ENCODE measurements at regions not wholly inside any gene's neighbourhood (a gene's known extent, or its start where the extent isn't known, plus 50 kb on each side); places are given as distances from the start of the nearest gene placed in this dataset.
"Not testable (repeated sequence)": the region's sequence is repeated elsewhere in the genome, so short reads cannot be mapped to it uniquely, and the experiment has no call there.

DNA sequence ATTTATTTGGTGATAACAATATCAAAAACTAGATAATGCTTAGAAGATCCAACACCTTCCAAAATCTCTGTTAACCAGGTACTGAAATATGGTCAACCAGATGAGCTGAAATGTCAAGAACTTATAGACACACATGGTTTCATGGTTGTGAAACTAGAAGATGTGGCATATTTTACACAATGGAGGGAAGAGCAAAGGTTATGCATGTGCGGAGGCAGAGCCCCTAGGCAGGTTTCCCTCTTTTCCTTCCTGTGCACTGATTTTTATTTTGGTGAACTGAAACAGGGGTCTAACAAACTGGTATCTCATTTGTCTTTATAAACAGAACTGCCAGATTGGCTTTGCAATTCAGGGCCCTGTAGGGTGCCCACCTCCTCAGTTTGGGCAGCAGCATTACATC lies 91.6 kb downstream of the PRL start:
- H3K4me1 ChIP-seq (ENCODE audit: insufficient read depth, poor library complexity, severe bottlenecking): no peaks in the 10 kb centered on the region
- no peak overlapping the region for H3K4me3 ChIP-seq (ENCODE audit: severe bottlenecking)
- no peaks in the 10 kb centered on the region for H3K36me3 ChIP-seq (ENCODE audit: low read depth)
- ATAC-seq (ENCODE audit: low read depth): no peak
- no peak overlapping the region for H3K27ac ChIP-seq (ENCODE audit: poor library complexity, severe bottlenecking)
- no peak for TF ChIP-seq CTCF (IDR thresholded peaks at IDR 0.05; ENCODE audit: poor library complexity, severe bottlenecking)
- no peak for DNase-seq (ENCODE audit: low spot score)
- H3K9me3 ChIP-seq (ENCODE audit: severe bottlenecking): no peaks in the 10 kb centered on the region
- H3K27me3 ChIP-seq (ENCODE audit: insufficient read depth, poor library complexity, severe bottlenecking): no peaks in the 10 kb centered on the region

GRCh38 chr6:22206106-22206505 lies 90.7 kb downstream of the PRL start:
- ATAC-seq (ENCODE audit: low read depth) (no peak), DNase-seq (ENCODE audit: low spot score) (no peak)
- Histone ChIP-seq H3K27ac (ENCODE audit: poor library complexity, severe bottlenecking) (no peak overlapping the region), H3K9me3 (ENCODE audit: severe bottlenecking) (no peaks in the 10 kb centered on the region), H3K4me1 (ENCODE audit: insufficient read depth, poor library complexity, severe bottlenecking) (no peaks in the 10 kb centered on the region), H3K4me3 (ENCODE audit: severe bottlenecking) (no peak overlapping the region), H3K36me3 (ENCODE audit: low read depth) (no peaks in the 10 kb centered on the region), H3K27me3 (ENCODE audit: insufficient read depth, poor library complexity, severe bottlenecking) (no peaks in the 10 kb centered on the region)
- no peak for TF ChIP-seq CTCF (IDR thresholded peaks at IDR 0.05; ENCODE audit: poor library complexity, severe bottlenecking)

DNA sequence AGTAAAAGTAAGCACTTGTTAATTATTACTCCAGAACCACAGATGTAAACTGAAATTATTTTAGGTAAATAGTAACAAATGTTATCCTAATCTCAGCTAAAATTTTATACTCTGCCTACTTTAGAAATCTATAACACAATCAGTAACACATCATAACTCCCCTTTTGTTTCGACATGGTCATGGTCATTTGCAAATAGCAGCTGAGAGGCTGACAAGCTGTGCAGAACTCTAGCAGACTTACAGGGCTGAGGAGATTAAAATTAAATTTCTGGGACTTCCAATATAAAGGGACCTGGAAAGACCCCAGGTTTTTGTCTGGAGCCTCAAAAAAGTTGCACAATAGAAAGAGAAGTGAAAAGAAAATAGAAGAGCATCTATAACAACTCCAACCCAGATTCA lies 88.8 kb downstream of the PRL start:
- Histone ChIP-seq H3K4me3 (ENCODE audit: severe bottlenecking) (no peak overlapping the region), H3K36me3 (ENCODE audit: low read depth) (no peaks in the 10 kb centered on the region), H3K9me3 (ENCODE audit: severe bottlenecking) (no peaks in the 10 kb centered on the region), H3K27me3 (ENCODE audit: insufficient read depth, poor library complexity, severe bottlenecking) (no peaks in the 10 kb centered on the region), H3K27ac (ENCODE audit: poor library complexity, severe bottlenecking) (no peak overlapping the region), H3K4me1 (ENCODE audit: insufficient read depth, poor library complexity, severe bottlenecking) (no peaks in the 10 kb centered on the region)
- DNase-seq (ENCODE audit: low spot score) (no peak), ATAC-seq (ENCODE audit: low read depth) (no peak)
- TF ChIP-seq CTCF (IDR thresholded peaks at IDR 0.05; ENCODE audit: poor library complexity, severe bottlenecking): no peak

DNA sequence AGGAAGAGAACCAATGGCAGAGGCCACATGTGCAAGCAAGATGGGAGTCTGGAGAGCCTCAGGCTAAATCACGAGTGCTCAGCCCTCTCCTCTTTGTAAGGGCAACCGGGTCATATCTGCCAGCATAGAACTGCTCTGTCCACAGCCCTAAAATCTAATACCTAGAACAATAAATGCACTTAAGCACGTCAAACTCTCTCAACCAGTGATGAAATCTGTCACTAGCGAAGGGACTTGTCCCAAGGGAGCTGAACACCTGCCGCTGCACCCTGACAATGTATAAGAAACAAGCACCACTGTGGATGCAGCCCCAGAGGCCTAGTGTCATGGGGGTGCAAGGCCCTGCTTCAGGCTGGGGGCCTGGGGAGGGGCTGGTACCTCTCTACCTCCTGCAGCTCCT lies 82.5 kb downstream of the PRL start:
- H3K36me3 ChIP-seq (ENCODE audit: low read depth): no peaks in the 10 kb centered on the region
- no peaks in the 10 kb centered on the region for H3K4me1 ChIP-seq (ENCODE audit: insufficient read depth, poor library complexity, severe bottlenecking)
- no peaks in the 10 kb centered on the region for H3K9me3 ChIP-seq (ENCODE audit: severe bottlenecking)
- TF ChIP-seq CTCF (IDR thresholded peaks at IDR 0.05; ENCODE audit: poor library complexity, severe bottlenecking): no peak
- H3K27ac ChIP-seq (ENCODE audit: poor library complexity, severe bottlenecking): no peak overlapping the region
- DNase-seq (ENCODE audit: low spot score): no peak
- no peak for ATAC-seq (ENCODE audit: low read depth)
- no peak overlapping the region for H3K4me3 ChIP-seq (ENCODE audit: severe bottlenecking)
- H3K27me3 ChIP-seq (ENCODE audit: insufficient read depth, poor library complexity, severe bottlenecking): no peaks in the 10 kb centered on the region

GRCh38 chr6:22215474-22215873 lies 81.4 kb downstream of the PRL start:
- not testable (repeated sequence) for H3K4me3 ChIP-seq (ENCODE audit: severe bottlenecking); DNase-seq (ENCODE audit: low spot score); H3K27ac ChIP-seq (ENCODE audit: poor library complexity, severe bottlenecking); H3K27me3 ChIP-seq (ENCODE audit: insufficient read depth, poor library complexity, severe bottlenecking); H3K9me3 ChIP-seq (ENCODE audit: severe bottlenecking); H3K36me3 ChIP-seq (ENCODE audit: low read depth); ATAC-seq (ENCODE audit: low read depth); H3K4me1 ChIP-seq (ENCODE audit: insufficient read depth, poor library complexity, severe bottlenecking)

Measured in RWPE2 (cell line).